ENCODE measurements at regions not wholly inside any gene's neighbourhood (a gene's known extent, or its start where the extent isn't known, plus 50 kb on each side); places are given as distances from the start of the nearest gene placed in this dataset.
"Not testable (repeated sequence)": the region's sequence is repeated elsewhere in the genome, so short reads cannot be mapped to it uniquely, and the experiment has no call there.

DNA sequence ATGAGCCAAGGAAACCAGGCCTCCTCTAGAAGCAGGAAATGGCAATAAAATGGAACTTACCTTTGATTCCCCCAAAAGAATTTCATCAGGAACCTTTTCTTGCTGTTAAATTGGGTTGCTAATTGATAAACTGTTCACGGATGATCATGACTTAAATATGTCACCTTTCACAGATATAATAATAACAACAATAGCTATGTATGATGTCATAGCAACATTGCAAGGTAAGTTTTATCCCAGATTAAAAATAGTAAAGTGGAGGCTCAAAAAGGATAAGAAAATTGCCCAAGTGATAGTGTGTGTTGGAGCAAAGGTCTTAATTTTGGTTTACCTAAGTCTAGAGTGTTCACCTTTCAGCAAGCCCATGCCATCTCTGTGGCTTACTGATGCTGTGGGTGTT, 357.6 kb upstream of the CELF2 start:
- DNase-seq: no peak

DNA sequence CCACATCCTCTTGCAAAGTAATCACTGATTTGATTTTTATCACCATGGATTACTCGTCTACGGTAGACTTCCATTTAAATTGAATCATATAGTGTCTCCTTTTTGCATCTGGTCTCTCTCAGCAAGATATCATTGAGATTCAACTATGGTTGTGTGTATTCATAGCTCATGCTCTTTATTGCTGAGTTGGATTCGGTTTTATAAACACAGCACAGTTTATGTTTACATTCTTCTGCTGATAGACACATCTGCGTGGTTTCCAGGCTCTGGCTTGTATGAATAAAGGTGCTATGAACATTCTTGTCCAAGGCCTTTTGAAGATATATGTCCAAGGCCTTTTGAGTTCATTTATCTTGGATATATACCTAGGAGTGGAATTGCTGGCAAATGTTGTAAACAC, 356.5 kb upstream of the CELF2 start:
- DNase-seq: no peak

DNA sequence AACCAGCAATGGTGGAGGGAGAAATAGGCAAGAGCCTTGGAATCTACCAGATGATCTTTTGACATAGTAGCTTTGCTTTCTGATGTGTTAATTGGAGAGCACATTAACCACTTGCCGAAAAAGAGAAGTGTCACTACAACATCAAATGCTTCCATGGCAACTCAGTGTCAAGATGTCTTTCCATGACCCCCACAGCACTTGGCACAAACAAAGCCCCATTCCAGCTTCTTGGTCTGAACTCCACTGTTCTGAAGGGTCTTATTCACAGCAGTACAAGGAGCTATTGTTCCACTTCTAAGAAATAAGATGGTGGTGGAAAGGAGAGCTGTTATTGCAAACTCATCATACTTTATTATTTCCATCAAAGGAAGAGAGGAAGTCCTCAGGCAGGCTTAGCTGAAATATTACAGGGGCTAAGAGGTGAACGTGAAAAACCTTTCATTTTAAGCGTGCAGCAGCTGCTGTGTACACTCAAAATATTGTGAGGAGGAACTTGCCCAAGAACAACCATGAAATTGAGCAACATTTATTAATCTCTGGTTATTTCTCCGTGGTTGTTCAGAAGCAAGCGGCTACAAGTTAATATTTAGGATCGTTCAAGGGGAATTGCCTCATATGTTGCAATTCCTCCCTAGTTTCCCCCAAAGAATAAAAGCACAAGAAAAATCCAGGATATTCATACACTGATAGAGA, 354.8 kb upstream of the CELF2 start:
- DNase-seq: no peak

DNA sequence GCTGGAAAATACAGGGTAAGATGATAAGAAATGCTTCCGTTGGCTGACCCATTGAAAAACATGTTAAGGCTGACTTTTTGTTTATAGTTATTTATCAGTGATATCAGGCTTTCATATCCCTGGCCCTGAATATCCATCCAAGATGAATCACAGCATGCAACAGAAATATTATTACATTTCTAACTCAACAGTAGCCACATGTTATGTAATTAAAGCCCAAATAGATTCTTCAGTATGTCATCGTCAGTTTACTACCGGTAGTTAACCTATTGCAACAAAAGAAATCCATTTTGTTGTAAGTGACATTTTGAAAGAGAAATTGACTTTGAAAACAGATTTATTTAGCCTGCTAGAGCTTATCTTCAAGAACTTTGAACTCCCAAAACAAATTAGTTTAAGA, 354.1 kb upstream of the CELF2 start:
- DNase-seq: no peak

DNA sequence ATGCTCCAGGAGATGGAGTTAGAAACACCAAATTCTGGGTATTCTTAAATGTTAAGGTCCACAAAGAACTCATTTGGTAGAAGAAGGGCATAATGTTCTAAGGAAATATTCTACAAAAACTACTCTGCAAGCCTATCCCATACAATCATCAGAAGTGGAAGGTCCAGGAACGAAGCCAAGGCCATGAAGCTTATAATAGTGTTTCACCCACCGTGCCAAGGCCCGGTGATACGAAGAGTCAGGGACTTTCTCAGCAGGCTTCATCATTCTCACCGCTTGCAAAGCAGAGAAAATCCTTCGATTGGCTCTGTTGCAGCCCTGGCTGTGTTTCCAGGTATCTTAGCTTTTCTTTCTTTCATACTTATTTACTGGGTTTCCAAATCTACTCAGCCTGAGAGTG, 351.9 kb upstream of the CELF2 start:
- DNase-seq: no peak

DNA sequence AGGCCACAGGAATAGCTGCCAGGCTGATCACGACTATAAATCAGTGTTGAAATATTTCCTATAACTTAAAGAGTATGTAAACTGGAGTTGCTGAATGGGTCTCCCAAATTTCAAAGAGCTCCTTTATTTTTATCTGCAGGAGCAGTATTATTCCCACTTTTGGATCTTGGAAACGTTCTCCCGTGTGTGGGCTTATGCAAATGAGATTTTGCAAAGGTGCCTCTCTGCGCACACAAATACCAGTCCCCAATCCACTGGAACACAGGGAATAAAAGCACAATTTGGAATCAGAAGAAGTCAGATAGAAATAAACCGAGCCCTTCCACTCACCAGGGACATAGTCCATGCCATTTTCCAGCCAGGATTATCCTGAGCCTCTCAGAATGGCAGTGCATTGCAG, 350.2 kb upstream of the CELF2 start:
- no peak for DNase-seq

DNA sequence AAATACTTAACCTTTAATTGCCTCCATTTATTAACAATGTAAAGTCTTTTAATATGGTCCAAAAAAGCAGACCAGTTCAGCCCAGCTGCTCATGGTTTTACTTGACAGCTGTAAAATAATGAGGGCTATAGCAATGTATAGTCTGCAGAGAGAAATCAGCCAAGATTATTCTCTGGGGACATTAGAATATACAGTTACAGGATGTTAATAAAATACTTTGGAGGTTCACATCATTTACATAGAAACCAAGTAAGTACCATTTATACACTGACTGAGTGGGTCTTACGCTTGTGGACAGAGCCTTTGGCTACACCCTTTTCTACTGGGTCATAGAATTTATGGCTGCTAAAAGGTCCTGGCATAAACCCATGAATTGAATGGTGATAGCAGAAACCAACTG, 340.7 kb upstream of the CELF2 start:
- no peak for DNase-seq

DNA sequence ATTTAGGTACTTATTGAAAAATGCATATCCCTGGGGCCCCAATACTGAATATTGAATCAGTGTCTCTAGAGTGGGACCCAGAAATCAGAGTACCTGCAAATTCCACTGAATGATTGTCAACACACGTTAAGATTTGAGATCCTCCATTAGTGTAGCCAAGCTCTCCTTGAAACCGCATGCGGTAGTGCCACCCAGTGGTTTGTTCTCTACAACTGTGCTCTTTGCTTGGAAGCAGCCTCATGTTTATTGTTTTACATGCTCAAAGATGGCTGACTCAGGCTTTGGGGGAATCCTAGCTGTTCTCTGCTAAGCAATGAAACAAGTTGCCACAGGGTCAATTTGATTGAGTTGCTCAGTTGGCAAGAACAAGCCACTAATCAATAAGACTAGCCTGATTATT, 340.2 kb upstream of the CELF2 start:
- DNase-seq: peak; percentile 56

DNA sequence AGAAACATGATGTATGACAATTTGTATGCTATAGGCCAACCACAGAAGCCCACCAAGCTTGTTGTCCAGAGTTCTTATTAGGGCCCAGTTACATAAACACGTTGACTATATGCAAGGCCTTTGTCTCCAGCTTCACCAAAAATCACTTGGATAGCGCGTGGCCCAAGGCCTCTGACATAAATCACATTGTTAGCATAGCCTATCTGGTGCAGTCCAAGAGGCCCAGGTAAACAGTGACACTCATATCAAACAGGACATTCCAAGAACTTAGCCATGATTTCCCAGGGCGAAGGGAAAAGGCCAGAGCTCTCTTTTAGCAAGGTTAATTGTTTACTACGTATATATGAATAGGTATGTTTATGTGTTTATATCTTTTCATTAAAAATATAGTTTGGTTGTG, 337.2 kb upstream of the CELF2 start:
- DNase-seq: no peak

DNA sequence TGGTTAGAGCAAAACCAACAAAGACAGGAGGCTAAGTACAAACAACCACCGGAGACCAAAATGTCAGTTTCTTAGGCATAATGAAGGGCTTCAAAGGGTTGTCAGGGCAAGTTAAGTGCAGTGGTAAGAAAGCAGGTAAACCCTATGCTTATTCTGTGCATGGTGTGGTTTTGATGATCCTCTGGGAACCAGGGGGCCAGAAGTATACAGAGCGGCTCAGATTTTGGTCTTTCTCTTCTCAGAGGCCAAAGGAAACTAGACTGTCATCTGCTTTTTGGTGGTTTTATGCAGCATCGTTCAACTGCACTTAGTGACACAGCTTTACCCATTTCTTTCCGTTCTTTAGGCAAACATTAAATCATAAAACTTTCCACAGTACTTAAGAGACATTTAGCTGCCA, 332.7 kb upstream of the CELF2 start:
- no peak for DNase-seq

DNA sequence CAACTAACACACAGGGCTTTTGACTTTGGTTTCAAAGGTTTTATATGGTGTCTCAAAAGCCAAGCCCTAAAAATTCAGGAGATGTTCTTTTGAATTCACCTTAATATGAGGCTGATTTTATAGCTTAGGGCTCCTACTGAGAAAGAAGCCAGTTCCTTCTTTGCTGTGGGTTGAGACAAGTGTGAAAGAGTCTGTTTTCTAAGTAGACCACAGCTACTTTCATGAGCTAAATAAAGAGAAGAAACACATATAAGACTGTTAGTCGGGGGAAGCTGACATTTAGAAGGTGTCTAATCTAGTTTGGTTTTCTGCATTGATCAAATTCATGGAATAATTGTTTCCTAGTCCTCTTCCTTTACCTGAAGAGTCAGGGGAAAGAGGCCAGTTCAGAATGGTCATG, 332.1 kb upstream of the CELF2 start:
- DNase-seq: no peak

DNA sequence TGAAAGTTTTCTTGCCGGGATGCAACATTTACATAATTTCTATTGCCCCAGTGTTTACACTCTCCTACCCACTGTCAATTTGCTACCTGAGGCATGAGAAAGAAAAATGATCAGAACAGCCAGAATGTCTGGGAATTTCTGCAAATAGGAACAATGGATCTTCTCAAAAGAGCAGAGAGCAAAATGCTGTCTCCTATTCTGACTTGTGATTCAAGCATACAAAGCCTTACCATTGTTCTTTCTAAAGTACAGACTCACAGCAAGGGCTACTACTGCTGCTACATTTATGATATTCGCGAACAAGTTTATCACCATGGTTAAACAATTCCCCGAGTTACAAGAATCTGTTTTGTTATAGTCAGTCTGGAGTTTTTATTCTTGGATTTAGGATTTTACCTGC, 329.9 kb upstream of the CELF2 start:
- DNase-seq: no peak

DNA sequence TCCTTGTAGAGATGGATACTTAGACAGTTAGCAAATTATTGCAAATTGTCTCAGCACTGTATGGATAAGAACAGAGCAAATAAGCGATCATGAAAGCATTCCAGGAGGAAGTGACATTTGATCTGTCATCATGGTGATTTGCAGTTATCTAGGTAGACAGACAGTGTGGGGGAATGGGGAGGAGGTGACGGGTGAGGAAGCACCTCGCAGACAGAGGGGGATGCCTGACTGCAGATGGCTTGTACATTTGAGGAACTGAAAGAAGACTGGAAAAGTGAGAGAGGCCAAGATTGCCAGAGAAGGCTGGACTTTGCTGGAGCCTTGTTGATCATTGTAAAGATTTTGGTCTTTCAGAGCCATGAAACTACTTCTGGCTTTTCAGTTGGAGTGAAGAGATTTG, 318.2 kb upstream of the CELF2 start:
- no peak for DNase-seq

DNA sequence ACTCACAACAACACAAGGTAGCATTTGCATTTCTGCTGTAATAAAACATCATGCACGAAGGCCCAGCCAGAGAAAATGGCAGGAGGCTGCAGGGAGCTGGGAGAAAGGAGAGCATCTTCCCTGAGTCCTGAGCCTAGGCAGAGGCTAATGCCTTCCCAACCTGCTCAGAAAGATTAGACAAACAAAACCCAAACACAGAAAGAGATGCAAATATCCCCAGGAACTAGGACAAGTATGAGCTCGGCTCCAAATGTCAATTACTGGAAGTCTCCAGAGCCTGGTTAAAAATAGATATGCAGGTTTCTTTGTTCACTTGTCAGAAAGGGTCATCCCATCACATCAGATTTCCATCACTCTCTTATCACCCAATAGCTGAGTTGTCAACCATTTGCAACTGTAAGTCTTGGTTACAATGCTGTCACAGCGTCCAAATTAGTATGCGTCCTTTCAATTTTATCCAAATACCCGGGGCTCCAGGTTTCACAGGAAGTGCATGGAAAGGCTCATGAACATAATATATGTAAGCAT, 316.5 kb upstream of the CELF2 start:
- DNase-seq: no peak

DNA sequence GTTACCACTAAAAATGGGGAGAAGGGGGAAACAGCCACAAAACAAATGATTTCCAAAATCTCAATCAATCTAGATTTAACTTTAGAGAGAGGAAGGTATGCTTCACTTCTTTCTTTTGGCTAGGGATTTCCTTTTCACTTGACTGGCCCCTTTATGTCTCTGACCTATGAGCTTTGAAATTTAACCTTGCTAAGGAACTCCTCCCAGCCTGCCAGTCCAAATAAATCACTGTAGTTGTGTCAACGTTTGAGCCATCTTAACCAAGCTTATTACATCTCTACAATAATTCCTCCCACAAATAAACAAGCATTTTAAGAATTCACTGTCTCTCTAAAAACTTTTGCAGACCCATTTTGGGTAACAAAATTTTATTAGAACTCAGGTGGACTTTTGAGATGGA, 315.5 kb upstream of the CELF2 start:
- no peak for DNase-seq

DNA sequence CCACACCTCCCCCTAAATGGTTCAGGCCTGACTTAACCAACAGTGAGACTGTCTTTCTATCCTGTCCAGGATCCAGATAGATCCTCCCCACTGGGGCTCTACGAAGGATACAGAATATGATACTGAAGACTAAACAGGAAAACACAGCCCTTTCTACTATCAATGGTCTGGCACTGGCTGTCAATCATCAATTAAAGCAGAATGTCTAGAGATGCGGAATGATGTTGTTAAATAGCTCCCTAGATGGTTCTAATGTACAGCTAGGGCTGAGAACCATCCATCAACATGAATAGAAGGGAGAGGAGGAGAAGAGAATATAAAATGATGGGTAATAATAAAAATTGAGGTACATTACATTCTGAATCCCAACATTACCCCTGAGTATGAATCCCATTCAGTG, 314.3 kb upstream of the CELF2 start:
- DNase-seq: no peak

DNA sequence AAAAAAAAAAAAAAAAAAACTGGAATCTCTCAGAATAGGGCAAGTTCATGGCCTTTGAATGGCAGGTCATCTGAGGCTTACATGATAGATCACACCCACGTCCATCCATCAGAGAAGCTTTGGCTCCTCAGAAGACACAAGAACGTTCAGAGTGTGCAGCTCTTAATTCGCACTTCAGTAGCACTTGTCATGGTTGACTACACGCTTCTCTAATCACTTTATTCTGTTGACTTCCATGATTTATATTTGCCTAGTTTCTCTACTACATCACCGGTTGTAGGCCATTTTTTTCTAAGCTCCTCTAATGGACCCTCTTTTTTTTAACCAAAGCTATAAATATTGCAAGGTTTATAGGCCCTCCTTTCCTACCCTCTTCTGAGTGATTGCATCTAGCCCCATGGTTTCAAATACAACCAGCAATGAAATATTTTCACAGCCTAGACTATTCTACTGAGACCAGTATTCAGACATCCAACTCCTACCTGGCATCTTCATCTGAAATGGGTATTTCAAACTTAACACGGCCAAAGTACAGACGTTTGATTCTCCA, 305.4 kb upstream of the CELF2 start:
- no peak for DNase-seq

DNA sequence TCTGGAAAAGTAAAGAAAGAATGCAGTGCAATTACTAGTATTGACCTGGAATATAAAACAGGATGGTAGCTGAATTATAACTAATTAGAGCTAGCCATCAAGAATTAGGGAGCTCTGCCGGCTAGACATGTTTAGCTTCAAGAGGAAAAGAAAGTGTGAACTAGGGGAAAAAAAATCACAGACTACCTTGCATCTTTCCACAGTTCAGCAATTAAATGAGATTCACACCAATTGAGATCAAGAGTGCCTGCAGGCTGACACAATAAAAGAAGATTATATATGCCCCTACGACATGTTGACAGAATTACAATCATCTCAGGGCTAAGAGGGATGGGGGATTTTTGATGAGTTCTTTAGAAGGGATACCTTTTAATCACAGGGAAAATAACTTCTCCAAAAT, 303.3 kb upstream of the CELF2 start:
- no peak for DNase-seq

DNA sequence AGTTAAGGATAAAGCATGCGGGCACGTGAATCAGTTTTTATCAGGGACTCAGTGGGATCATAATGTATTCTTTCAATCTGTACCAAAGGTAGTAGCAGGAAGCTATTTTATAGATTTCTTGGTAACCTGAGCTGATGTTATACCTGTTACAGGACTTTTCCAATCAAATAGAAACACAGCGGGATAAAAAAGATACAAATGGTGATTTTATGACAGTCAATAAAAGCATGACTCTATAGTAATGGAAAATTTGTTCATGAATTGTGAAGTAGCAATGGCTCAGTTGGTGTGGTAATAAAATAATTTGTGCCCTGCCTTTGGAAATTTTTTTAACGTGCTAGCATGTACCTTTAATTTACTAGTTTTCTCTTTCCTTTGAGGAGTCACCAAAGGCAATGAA, 300.7 kb upstream of the CELF2 start:
- no peak for DNase-seq

DNA sequence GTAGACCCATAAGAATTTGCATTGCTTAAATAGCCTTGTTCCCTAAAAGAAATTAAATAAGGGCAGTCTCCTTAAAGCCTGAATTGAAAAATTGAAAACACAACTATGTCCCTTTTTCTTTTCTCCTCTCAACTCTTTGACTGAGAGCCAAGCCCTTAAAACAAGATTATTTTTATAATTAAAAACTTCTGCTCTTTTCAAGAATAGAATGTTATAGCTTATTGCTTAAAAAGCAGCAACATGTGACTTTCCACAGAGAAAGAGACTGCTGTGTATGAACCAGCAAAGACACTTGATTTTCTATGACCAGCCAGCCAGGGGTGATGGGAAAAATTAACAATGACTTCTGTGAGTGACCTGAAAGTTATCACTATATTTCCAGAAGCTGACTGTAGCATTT, 295.2 kb upstream of the CELF2 start:
- no peak for DNase-seq

DNA sequence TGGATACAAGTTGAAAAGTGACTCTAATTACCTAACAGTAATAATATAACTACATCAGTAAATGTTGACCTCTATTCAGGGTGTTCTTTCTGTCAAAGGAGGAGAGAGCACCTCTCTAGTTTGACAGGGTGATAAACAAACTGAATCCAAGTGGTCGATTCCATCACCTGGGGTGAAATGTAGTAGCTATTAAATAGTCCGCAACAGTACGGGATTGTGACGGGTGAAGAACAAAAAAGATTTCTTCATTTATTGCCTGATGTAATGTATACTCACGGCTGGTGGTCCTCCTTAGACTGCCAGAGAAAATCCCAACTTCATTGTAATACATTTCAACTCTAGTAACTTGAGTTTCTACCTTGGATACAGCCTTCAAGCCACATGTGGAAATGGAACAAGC, 292.5 kb upstream of the CELF2 start:
- no peak for DNase-seq

DNA sequence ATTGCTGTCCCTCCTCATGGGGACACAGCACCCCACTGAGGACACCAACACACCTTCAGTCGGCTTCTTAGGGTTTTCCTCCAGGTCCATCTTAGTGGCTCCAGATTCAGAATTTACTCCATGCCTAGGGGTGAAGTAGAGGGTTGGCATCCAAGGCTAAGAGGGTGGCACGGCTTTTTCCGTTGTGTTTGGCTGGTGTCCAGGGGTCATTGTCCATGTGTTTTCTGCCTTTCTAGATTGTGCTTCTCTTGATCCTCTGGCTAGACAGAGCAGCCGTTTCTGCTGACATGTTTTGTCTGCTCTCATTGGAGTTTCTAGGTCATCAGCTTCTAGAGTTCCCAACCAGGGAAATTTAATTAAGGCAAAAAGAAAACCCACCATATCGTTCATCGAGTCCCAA, 291.6 kb upstream of the CELF2 start:
- DNase-seq: no peak

DNA sequence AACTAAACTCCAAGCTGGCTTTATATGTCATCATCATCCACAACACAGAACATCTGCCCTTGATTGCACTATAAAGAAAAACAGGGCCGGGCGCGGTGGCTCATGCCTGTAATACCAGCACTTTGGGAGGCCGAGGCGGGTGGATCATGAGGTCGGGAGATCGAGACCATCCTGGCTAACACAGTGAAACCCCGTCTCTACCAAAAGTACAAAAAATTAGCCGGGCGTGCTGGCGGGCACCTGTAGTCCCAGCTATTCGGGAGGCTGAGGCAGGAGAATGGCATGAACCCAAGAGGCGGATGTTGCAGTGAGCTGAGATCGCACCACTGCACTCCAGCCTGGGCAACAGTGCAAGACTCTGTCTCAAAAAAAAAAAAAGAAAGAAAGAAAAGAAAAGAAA, 290.3 kb upstream of the CELF2 start:
- not testable (repeated sequence) for DNase-seq

DNA sequence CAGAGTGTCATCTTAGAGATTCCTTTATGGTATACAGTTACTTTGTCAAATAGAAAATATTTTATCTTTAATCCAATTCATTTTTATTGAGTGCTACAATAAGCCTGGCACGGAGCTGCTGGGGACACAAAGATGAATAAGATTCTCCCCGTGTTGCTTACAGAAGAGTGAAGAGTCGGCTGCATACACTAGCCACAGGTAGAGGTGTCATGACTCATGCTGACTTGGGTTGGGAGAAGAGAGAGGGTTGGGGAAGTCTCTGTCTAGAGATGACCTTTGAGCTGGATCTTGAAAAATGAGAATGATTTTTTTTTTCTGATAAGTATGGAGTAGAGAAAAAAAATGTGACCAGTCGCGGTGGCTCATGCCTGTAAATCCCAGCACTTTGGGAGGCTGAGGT, 289.9 kb upstream of the CELF2 start:
- DNase-seq: no peak

DNA sequence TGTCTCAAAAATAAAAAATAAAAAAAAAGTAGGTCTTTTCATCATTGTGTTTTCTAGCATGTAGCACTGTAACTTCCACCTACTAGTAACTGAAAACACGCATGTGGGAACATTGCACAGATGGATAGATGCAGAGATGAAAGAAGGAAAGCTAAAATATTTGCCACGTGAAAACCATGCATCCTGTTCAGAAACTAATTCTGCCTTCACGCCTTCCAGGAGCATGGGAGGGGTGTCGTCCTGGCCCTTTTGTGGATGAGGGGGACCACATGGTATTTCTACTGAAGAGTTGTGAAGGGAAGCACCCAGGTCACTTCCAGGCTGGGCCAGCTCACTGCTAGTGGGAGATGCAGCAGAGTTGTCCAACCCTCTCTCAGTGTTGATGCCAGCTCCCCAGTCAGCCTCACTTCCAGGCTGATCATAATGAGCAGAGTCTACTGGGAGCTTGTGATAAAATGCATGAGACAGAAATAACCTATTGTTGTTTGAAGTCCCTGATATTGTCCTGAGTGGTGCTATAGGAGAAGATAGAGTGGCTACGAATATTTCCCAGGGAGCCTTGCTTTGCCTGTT, 287.1 kb upstream of the CELF2 start:
- DNase-seq: no peak
